ENCODE measurements at regions not wholly inside any gene's neighbourhood (a gene's known extent, or its start where the extent isn't known, plus 50 kb on each side); places are given as distances from the start of the nearest gene placed in this dataset.

DNA sequence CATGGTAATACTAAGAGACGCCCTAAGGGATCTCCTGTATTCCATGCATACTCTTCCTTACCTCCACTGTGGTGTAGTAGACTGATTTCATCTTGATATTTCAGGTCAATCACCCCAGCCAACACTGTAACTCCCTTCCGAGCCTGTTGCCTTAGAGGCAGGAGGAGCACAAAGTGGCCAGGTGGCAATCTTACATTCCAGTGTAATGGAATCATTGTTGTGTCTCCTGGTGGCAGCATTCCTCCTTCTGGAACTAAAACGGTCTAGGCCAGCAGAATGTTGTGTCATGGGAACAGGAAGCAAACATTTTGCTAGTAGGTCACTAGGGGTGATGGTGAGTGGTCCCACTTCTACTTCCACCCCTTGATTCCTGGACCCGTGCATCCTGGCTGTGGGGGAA is 405.7 kb upstream of the SLC10A2 start:
- TF ChIP-seq CTCF (IDR thresholded peaks at IDR 0.05; ENCODE audit: borderline replicate concordance, extremely low read depth, low read length, poor library complexity, severe bottlenecking), result no peak
- no peak for TF ChIP-seq EZH2 (IDR thresholded peaks at IDR 0.05; ENCODE audit: borderline replicate concordance, low read depth, low read length, severe bottlenecking)
